A549 (cell line): ENCODE measurements at regions not wholly inside any gene's neighbourhood (a gene's known extent, or its start where the extent isn't known, plus 50 kb on each side); places are given as distances from the start of the nearest gene placed in this dataset.

Experiments used
- ATAC-seq, 2 experiments: fragments of 200-7000 bp in 1 of 2; fragments of >200 bp in 1 of 2; cut with Nextera tagmentation in 1 of 2; cut with Tn5 transposase in 1 of 2; 3 replicates each; pipeline versions ENCODE4 v1.8.0 to v1.9.1; 2018 to 2020; ENCODE audit warnings: mild to moderate bottlenecking in 1 of 2, moderate library complexity in 1 of 2
- CTCF ChIA-PET: fragments of 300-600 bp; sonication (Branson Sonifier 250); formaldehyde crosslinking; extraction: SDS; loops from one replicate; lab custom pipeline; 2021; ENCODE audit warnings: antibody characterized with exemption, inconsistent platforms; lab: Yijun Ruan, JAX
- POLR2A ChIA-PET: fragments of 350-600 bp; formaldehyde crosslinking; extraction: SDS; loops from one replicate; lab custom pipeline; 2021; ENCODE audit warnings: antibody characterized with exemption, inconsistent platforms; lab: Yijun Ruan, JAX
- DNase-seq, 2 experiments: peaks; one replicate each; pipeline versions ENCODE4 v3.0.0 to v3.0.0-alpha.2; 2011 to 2016; ENCODE audit warnings: low read depth in 1 of 2, low spot score in 1 of 2
- FAIRE-seq: peaks from 2 replicates; lab custom pipeline; 2011; peaks lifted over from hg19 to GRCh38; lab: Jason Lieb, UNC
- H3K27ac ChIP-seq, 2 experiments: fragments of >200 bp; sonication (Bioruptor Twin); formaldehyde crosslinking; 3 replicates each; pipeline ENCODE4 v1.5.1; 2016 to 2017
- H3K4me1 ChIP-seq: fragments of >200 bp; sonication (Bioruptor Twin); formaldehyde crosslinking; 3 replicates; pipeline ENCODE4 v1.6.1; 2016
- H3K4me2 ChIP-seq: fragments of >200 bp; sonication (Bioruptor Twin); formaldehyde crosslinking; 3 replicates; pipeline ENCODE4 v1.6.1; 2016
- H3K4me3 ChIP-seq: fragments of >200 bp; sonication (Bioruptor Twin); formaldehyde crosslinking; 3 replicates; pipeline ENCODE4 v1.5.1; 2016
- H3K9me3 ChIP-seq: fragments of >200 bp; sonication (Bioruptor Twin); formaldehyde crosslinking; 3 replicates; pipeline ENCODE4 v1.6.1; 2016
- CBX2 ChIP-seq: fragments of 200-600 bp; sonication (generic); IDR thresholded peaks from 2 replicates; pipeline ENCODE4 v1.6.1; 2016; ENCODE audit warnings: low read depth, mild to moderate bottlenecking, borderline replicate concordance
- CHD4 ChIP-seq: fragments of 200-600 bp; sonication (generic); IDR thresholded peaks from 2 replicates; pipeline ENCODE4 v1.6.1; 2016; ENCODE audit warnings: antibody characterized with exemption, mild to moderate bottlenecking, borderline replicate concordance
- EHF ChIP-seq: fragments of 250-450 bp; sonication (Bioruptor Pico); IDR thresholded peaks from 2 replicates; pipeline ENCODE4 v1.5.0; 2020; ENCODE audit warnings: mild to moderate bottlenecking
- EHMT2 ChIP-seq: fragments of 200-600 bp; sonication (generic); IDR thresholded peaks from 2 replicates; pipeline ENCODE4 v1.6.1; 2016; ENCODE audit warnings: antibody characterized with exemption, low read depth, mild to moderate bottlenecking, moderate library complexity
- ESRRA ChIP-seq: fragments of 150-350 bp; IDR thresholded peaks from 2 replicates; pipeline ENCODE4 v1.6.1; 2014; ENCODE audit warnings: mild to moderate bottlenecking, low read length, borderline replicate concordance
- FOSB ChIP-seq: fragments of 250-450 bp; sonication (Bioruptor Pico); IDR thresholded peaks from 2 replicates; pipeline ENCODE4 v1.5.0; 2020; ENCODE audit warnings: mild to moderate bottlenecking, moderate library complexity
- FOSL2 ChIP-seq, 2 experiments: fragments of 450-650 bp in 1 of 2; fragments of >200 bp in 1 of 2; sonication (Bioruptor Twin) in 1 of 2; formaldehyde crosslinking; IDR thresholded peaks; 2 replicates each; pipeline versions ENCODE4 v1.5.0 to v1.6.1; 2016 to 2020; ENCODE audit warnings: mild to moderate bottlenecking in 1 of 2, moderate library complexity in 1 of 2
- FOXS1 ChIP-seq: fragments of 250-450 bp; sonication (Bioruptor Pico); IDR thresholded peaks from 2 replicates; pipeline ENCODE4 v1.5.0; 2020; ENCODE audit warnings: mild to moderate bottlenecking, moderate library complexity
- KDM1A ChIP-seq: fragments of 200-600 bp; sonication (generic); IDR thresholded peaks from 2 replicates; pipeline ENCODE4 v1.6.1; 2016; ENCODE audit warnings: low read depth, mild to moderate bottlenecking
- MAFK ChIP-seq: fragments of 450-650 bp; IDR thresholded peaks from 2 replicates; pipeline ENCODE4 v1.6.1; 2014; ENCODE audit not compliant: partially characterized antibody
- MAZ ChIP-seq: fragments of 150-350 bp; IDR thresholded peaks from 2 replicates; pipeline ENCODE4 v1.6.1; 2014; ENCODE audit warnings: antibody characterized with exemption, low read depth, low read length, borderline replicate concordance
- MYC ChIP-seq: IDR thresholded peaks from 2 replicates; pipeline ENCODE4 v1.6.1; 2012; ENCODE audit warnings: mild to moderate bottlenecking, inconsistent platforms, low read length, improper control_type of control experiment, borderline replicate concordance
- PHF8 ChIP-seq: fragments of 200-600 bp; sonication (generic); IDR thresholded peaks from 2 replicates; pipeline ENCODE4 v1.6.1; 2016; ENCODE audit warnings: low read depth, mild to moderate bottlenecking, antibody characterized with exemption, moderate library complexity, borderline replicate concordance
- RAD21 ChIP-seq, 2 experiments: fragments of >200 bp in 1 of 2; sonication (Bioruptor Twin) in 1 of 2; formaldehyde crosslinking in 1 of 2; IDR thresholded peaks in 1 of 2; conservative IDR thresholded peaks in 1 of 2; 2 replicates in 1 of 2; 3 replicates in 1 of 2; pipeline ENCODE4 v1.6.1; 2012 to 2018; ENCODE audit warnings: inconsistent platforms in 1 of 2
- RARB ChIP-seq: fragments of 250-450 bp; sonication (Bioruptor Pico); IDR thresholded peaks from 2 replicates; pipeline ENCODE4 v1.8.0; 2021; ENCODE audit warnings: mild to moderate bottlenecking, moderate library complexity
- RCOR1 ChIP-seq: fragments of 150-350 bp; IDR thresholded peaks from 2 replicates; pipeline ENCODE4 v1.6.1; 2014; ENCODE audit warnings: antibody characterized with exemption, low read length, low read depth
- RFX5 ChIP-seq: fragments of 450-650 bp; IDR thresholded peaks from 2 replicates; pipeline ENCODE4 v1.7.1; 2014; ENCODE audit warnings: antibody characterized with exemption, mild to moderate bottlenecking, moderate library complexity
- RNF2 ChIP-seq: fragments of 200-600 bp; sonication (generic); IDR thresholded peaks from 2 replicates; pipeline ENCODE4 v1.6.1; 2016; ENCODE audit warnings: low read depth, mild to moderate bottlenecking, antibody characterized with exemption, moderate library complexity, borderline replicate concordance
- TFCP2L1 ChIP-seq: fragments of 250-450 bp; sonication (Bioruptor Pico); IDR thresholded peaks from 2 replicates; pipeline ENCODE4 v1.5.0; 2021; ENCODE audit warnings: mild to moderate bottlenecking
- ZC3H11A ChIP-seq: fragments of 450-650 bp; IDR thresholded peaks from 2 replicates; pipeline ENCODE4 v1.6.1; 2014; ENCODE audit warnings: antibody characterized with exemption, mild to moderate bottlenecking
- ZSCAN20 ChIP-seq: fragments of 250-450 bp; sonication (Bioruptor Pico); IDR thresholded peaks from 2 replicates; pipeline ENCODE4 v1.8.0; 2022; ENCODE audit warnings: mild to moderate bottlenecking, moderate library complexity
- WGBS: methylation state at CpG from one replicate; pipeline ENCODE4 v1.1.6; 2017; ENCODE audit errors: missing lambda C conversion rate; 5-methylcytosine and 5-hydroxymethylcytosine counted together
- TF ChIP-seq, protein P1 (sequence below): fragments of 200-600 bp; sonication (generic); IDR thresholded peaks from 2 replicates; pipeline ENCODE4 v1.6.1; 2016; ENCODE audit warnings: antibody characterized with exemption, mild to moderate bottlenecking, moderate library complexity
- TF ChIP-seq, protein P2 (sequence below): fragments of 150-350 bp; IDR thresholded peaks from 2 replicates; pipeline ENCODE4 v1.6.1; 2014; ENCODE audit warnings: low read depth, mild to moderate bottlenecking, low read length
- TF ChIP-seq, protein P3 (sequence below): IDR thresholded peaks from 2 replicates; pipeline ENCODE4 v1.6.1; 2012; ENCODE audit warnings: low read depth, borderline replicate concordance
- TF ChIP-seq, protein P4 (sequence below): fragments of 250-450 bp; sonication (Bioruptor Pico); IDR thresholded peaks from 2 replicates; pipeline ENCODE4 v1.5.0; 2020; ENCODE audit warnings: low read depth, mild to moderate bottlenecking, moderate library complexity
- TF ChIP-seq, protein P5 (sequence below): fragments of >200 bp; sonication (Bioruptor Twin); formaldehyde crosslinking; IDR thresholded peaks from 3 replicates; pipeline ENCODE4 v1.5.1; 2016

DNA sequence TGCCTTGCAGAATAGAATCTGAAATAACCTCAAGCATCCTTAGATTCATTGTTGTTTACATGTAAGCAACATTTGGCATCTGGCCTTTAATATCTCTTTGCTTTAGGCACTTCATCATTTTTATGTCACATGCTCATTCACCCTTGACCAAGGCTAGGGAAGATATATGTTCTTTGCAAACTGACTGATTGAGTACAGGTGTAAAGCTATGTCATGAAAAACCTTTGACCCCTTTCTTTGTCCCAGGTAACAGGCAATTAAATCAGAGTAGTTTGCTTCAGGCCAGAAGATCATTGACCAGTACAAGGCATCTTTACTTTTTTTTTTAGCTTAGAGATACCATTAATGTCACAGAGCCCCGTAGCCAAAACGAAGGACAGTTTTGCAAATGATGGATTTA, 520.6 kb downstream of the STK39 start:
- DNase-seq: no peak
- no peak overlapping the region for H3K4me2 ChIP-seq
- CTCF ChIA-PET: no interaction called here
- no peaks in the 10 kb centered on the region for H3K4me1 ChIP-seq
- H3K9me3 ChIP-seq: no peaks in the 10 kb centered on the region
- no peak overlapping the region for H3K4me3 ChIP-seq
- no peak for TF ChIP-seq ZC3H11A
- no peak for TF ChIP-seq RARB (CRISPR knock-in tag)
- TF ChIP-seq CBX2: no peak
- no peak for TF ChIP-seq RAD21 (conservative IDR thresholded peaks at IDR 0.05 in 1 of 2, IDR thresholded peaks at IDR 0.05 in 1 of 2)
- TF ChIP-seq CHD4: no peak
- TF ChIP-seq FOSB: no peak
- no peak for TF ChIP-seq FOXS1 (CRISPR knock-in tag)
- no peak for TF ChIP-seq MAFK
- no peak for TF ChIP-seq RNF2
- no peak for TF ChIP-seq ZSCAN20 (CRISPR knock-in tag)
- no peak for TF ChIP-seq FOSL2 (IDR thresholded peaks at IDR 0.05)
- TF ChIP-seq FOSL2 (CRISPR knock-in tag; IDR thresholded peaks at IDR 0.05): no peak
- no peak for TF ChIP-seq RCOR1
- TF ChIP-seq, protein P1, sequence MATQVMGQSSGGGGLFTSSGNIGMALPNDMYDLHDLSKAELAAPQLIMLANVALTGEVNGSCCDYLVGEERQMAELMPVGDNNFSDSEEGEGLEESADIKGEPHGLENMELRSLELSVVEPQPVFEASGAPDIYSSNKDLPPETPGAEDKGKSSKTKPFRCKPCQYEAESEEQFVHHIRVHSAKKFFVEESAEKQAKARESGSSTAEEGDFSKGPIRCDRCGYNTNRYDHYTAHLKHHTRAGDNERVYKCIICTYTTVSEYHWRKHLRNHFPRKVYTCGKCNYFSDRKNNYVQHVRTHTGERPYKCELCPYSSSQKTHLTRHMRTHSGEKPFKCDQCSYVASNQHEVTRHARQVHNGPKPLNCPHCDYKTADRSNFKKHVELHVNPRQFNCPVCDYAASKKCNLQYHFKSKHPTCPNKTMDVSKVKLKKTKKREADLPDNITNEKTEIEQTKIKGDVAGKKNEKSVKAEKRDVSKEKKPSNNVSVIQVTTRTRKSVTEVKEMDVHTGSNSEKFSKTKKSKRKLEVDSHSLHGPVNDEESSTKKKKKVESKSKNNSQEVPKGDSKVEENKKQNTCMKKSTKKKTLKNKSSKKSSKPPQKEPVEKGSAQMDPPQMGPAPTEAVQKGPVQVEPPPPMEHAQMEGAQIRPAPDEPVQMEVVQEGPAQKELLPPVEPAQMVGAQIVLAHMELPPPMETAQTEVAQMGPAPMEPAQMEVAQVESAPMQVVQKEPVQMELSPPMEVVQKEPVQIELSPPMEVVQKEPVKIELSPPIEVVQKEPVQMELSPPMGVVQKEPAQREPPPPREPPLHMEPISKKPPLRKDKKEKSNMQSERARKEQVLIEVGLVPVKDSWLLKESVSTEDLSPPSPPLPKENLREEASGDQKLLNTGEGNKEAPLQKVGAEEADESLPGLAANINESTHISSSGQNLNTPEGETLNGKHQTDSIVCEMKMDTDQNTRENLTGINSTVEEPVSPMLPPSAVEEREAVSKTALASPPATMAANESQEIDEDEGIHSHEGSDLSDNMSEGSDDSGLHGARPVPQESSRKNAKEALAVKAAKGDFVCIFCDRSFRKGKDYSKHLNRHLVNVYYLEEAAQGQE: no peak
- TF ChIP-seq, protein P2, sequence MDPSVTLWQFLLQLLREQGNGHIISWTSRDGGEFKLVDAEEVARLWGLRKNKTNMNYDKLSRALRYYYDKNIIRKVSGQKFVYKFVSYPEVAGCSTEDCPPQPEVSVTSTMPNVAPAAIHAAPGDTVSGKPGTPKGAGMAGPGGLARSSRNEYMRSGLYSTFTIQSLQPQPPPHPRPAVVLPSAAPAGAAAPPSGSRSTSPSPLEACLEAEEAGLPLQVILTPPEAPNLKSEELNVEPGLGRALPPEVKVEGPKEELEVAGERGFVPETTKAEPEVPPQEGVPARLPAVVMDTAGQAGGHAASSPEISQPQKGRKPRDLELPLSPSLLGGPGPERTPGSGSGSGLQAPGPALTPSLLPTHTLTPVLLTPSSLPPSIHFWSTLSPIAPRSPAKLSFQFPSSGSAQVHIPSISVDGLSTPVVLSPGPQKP: no peak
- TF ChIP-seq, protein P3, sequence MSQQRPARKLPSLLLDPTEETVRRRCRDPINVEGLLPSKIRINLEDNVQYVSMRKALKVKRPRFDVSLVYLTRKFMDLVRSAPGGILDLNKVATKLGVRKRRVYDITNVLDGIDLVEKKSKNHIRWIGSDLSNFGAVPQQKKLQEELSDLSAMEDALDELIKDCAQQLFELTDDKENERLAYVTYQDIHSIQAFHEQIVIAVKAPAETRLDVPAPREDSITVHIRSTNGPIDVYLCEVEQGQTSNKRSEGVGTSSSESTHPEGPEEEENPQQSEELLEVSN: no peak
- no peak for ATAC-seq
- 6% methylated on average over 2 of the region's 2 CpGs for WGBS
- FAIRE-seq: no peak
- no peak overlapping the region for H3K27ac ChIP-seq
- POLR2A ChIA-PET: no interaction called here

DNA sequence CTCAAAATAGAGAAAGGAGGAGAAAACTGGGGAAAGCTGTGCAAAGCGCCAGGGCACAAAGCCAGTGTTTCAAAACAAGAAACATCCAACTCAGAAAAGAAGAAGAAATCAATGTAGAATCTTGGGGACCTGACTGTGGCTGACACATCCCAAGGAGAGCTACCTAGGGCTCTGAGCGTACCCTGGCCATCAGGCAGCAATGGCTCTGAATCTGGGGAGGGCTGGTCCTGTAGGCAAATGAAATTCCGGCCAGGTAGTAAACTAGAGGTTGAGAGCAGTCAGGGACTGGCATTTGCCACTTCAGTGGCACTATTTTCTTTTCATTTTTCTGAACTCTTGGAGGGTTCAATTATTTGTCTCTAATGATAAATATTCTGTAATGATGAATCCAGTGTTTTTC, 525.8 kb downstream of the STK39 start:
- CTCF ChIA-PET: no interaction called here
- Histone ChIP-seq H3K4me3 (no peak overlapping the region), H3K9me3 (no peaks in the 10 kb centered on the region), H3K27ac (no peak overlapping the region), H3K4me1 (no peaks in the 10 kb centered on the region), H3K4me2 (no peak overlapping the region)
- ATAC-seq (no peak), FAIRE-seq (no peak), DNase-seq (no peak)
- TF ChIP-seq MYC (no peak), TFCP2L1 (CRISPR knock-in tag) (no peak), RAD21 (conservative IDR thresholded peaks at IDR 0.05 in 1 of 2, IDR thresholded peaks at IDR 0.05 in 1 of 2) (no peak), EHF (CRISPR knock-in tag) (no peak), ESRRA (no peak), PHF8 (no peak), EHMT2 (no peak), MAZ (no peak), RFX5 (no peak), KDM1A (no peak)
- TF ChIP-seq, protein P1: no peak
- TF ChIP-seq, protein P4, sequence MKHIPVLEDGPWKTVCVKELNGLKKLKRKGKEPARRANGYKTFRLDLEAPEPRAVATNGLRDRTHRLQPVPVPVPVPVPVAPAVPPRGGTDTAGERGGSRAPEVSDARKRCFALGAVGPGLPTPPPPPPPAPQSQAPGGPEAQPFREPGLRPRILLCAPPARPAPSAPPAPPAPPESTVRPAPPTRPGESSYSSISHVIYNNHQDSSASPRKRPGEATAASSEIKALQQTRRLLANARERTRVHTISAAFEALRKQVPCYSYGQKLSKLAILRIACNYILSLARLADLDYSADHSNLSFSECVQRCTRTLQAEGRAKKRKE (CRISPR knock-in tag): no peak
- TF ChIP-seq, protein P5, sequence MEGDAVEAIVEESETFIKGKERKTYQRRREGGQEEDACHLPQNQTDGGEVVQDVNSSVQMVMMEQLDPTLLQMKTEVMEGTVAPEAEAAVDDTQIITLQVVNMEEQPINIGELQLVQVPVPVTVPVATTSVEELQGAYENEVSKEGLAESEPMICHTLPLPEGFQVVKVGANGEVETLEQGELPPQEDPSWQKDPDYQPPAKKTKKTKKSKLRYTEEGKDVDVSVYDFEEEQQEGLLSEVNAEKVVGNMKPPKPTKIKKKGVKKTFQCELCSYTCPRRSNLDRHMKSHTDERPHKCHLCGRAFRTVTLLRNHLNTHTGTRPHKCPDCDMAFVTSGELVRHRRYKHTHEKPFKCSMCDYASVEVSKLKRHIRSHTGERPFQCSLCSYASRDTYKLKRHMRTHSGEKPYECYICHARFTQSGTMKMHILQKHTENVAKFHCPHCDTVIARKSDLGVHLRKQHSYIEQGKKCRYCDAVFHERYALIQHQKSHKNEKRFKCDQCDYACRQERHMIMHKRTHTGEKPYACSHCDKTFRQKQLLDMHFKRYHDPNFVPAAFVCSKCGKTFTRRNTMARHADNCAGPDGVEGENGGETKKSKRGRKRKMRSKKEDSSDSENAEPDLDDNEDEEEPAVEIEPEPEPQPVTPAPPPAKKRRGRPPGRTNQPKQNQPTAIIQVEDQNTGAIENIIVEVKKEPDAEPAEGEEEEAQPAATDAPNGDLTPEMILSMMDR: no peak
- 8% methylated on average over 3 of the region's 3 CpGs for WGBS
- POLR2A ChIA-PET: no interaction called here
